HL-60 (cell line): ENCODE measurements at regions not wholly inside any gene's neighbourhood (a gene's known extent, or its start where the extent isn't known, plus 50 kb on each side); places are given as distances from the start of the nearest gene placed in this dataset.

Experiments used
- DNase-seq, 2 experiments: peaks; one replicate each; pipeline ENCODE4 v3.0.0-alpha.2; 2010 to 2020; ENCODE audit warnings: low read depth in 1 of 2, low spot score in 1 of 2
- H3K27ac ChIP-seq: fragments of 250-450 bp; sonication (Bioruptor Pico); replicated peaks from 2 replicates; pipeline ENCODE4 v1.5.1; 2020; ENCODE audit warnings: mild to moderate bottlenecking, moderate library complexity
- H3K27me3 ChIP-seq: fragments of 250-450 bp; sonication (Bioruptor Pico); 2 replicates; pipeline ENCODE4 v1.5.1; 2021; ENCODE audit warnings: mild to moderate bottlenecking, moderate library complexity; ENCODE audit not compliant: insufficient read depth, poor library complexity, severe bottlenecking
- H3K4me3 ChIP-seq: replicated peaks from 2 replicates; pipeline ENCODE4 v1.5.1; 2011; ENCODE audit warnings: mild to moderate bottlenecking, control low read depth, low read length; ENCODE audit not compliant: insufficient read depth
- GABPA ChIP-seq: IDR thresholded peaks from 2 replicates; pipeline ENCODE4 v1.6.1; 2012; ENCODE audit warnings: low read depth
- POLR2AphosphoS5 ChIP-seq: IDR thresholded peaks from 2 replicates; pipeline ENCODE4 v1.6.1; 2012; ENCODE audit warnings: low read depth
- SPI1 ChIP-seq: IDR thresholded peaks from 2 replicates; pipeline ENCODE4 v1.6.1; 2012; ENCODE audit warnings: low read depth, mild to moderate bottlenecking, borderline replicate concordance
- TF ChIP-seq, protein P1 (sequence below): IDR thresholded peaks from one replicate; pipeline ENCODE4 v1.5.1; 2011; ENCODE audit warnings: low read length, control low read depth, inconsistent platforms; ENCODE audit not compliant: insufficient read depth
- TF ChIP-seq, protein P2 (sequence below): IDR thresholded peaks from 2 replicates; pipeline ENCODE4 v1.6.1; 2012; ENCODE audit warnings: low read depth; ENCODE audit not compliant: insufficient replicate concordance

GRCh38 chr5:85268194-85268593 lies 883.5 kb upstream of the EDIL3 start:
- DNase-seq: no peak

DNA sequence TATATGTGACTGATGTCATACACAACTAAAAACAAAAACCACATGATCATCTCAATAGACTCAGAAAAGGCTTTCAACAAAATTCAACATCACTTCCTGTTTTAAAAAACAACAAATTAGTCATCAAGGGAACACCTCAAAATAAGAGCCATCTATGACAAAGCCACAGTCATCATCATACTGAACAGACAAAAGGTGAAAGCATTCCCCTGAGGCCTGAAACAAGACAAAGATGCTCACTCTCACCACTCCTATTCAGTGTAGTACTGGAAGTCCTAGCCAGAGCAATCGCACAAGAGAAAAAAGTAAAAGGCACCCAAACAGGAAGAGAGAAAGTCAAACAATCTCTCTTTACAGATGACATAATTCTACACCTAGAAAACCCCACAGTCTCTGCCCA lies 893.5 kb upstream of the EDIL3 start:
- no peak overlapping the region for H3K4me3 ChIP-seq
- TF ChIP-seq, protein P1, sequence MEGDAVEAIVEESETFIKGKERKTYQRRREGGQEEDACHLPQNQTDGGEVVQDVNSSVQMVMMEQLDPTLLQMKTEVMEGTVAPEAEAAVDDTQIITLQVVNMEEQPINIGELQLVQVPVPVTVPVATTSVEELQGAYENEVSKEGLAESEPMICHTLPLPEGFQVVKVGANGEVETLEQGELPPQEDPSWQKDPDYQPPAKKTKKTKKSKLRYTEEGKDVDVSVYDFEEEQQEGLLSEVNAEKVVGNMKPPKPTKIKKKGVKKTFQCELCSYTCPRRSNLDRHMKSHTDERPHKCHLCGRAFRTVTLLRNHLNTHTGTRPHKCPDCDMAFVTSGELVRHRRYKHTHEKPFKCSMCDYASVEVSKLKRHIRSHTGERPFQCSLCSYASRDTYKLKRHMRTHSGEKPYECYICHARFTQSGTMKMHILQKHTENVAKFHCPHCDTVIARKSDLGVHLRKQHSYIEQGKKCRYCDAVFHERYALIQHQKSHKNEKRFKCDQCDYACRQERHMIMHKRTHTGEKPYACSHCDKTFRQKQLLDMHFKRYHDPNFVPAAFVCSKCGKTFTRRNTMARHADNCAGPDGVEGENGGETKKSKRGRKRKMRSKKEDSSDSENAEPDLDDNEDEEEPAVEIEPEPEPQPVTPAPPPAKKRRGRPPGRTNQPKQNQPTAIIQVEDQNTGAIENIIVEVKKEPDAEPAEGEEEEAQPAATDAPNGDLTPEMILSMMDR: no peak
- TF ChIP-seq GABPA (no peak), POLR2AphosphoS5 (no peak), SPI1 (no peak)
- TF ChIP-seq, protein P2, sequence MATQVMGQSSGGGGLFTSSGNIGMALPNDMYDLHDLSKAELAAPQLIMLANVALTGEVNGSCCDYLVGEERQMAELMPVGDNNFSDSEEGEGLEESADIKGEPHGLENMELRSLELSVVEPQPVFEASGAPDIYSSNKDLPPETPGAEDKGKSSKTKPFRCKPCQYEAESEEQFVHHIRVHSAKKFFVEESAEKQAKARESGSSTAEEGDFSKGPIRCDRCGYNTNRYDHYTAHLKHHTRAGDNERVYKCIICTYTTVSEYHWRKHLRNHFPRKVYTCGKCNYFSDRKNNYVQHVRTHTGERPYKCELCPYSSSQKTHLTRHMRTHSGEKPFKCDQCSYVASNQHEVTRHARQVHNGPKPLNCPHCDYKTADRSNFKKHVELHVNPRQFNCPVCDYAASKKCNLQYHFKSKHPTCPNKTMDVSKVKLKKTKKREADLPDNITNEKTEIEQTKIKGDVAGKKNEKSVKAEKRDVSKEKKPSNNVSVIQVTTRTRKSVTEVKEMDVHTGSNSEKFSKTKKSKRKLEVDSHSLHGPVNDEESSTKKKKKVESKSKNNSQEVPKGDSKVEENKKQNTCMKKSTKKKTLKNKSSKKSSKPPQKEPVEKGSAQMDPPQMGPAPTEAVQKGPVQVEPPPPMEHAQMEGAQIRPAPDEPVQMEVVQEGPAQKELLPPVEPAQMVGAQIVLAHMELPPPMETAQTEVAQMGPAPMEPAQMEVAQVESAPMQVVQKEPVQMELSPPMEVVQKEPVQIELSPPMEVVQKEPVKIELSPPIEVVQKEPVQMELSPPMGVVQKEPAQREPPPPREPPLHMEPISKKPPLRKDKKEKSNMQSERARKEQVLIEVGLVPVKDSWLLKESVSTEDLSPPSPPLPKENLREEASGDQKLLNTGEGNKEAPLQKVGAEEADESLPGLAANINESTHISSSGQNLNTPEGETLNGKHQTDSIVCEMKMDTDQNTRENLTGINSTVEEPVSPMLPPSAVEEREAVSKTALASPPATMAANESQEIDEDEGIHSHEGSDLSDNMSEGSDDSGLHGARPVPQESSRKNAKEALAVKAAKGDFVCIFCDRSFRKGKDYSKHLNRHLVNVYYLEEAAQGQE: no peak
- H3K27me3 ChIP-seq: no peaks in the 10 kb centered on the region
- H3K27ac ChIP-seq: no peak overlapping the region
- no peak for DNase-seq

More at GRCh38 chr5:85268194-85268593, 883.5 kb upstream of the EDIL3 start:
- TF ChIP-seq, protein P1: no peak
- TF ChIP-seq SPI1: no peak
- TF ChIP-seq POLR2AphosphoS5: no peak
- TF ChIP-seq, protein P2: no peak
- TF ChIP-seq GABPA: no peak
- no peak overlapping the region for H3K4me3 ChIP-seq
- H3K27ac ChIP-seq: no peak overlapping the region
- H3K27me3 ChIP-seq: no peaks in the 10 kb centered on the region

GRCh38 chr5:85288914-85289313 lies 904.2 kb upstream of the EDIL3 start:
- Histone ChIP-seq H3K4me3 (no peak overlapping the region), H3K27me3 (no peaks in the 10 kb centered on the region), H3K27ac (no peak overlapping the region)
- TF ChIP-seq, protein P1: no peak
- TF ChIP-seq SPI1 (no peak), POLR2AphosphoS5 (no peak), GABPA (no peak)
- TF ChIP-seq, protein P2: no peak
- no peak for DNase-seq
